Gastroesophageal sphincter (tissue), 4 donors: ENCODE measurements at regions not wholly inside any gene's neighbourhood (a gene's known extent, or its start where the extent isn't known, plus 50 kb on each side); places are given as distances from the start of the nearest gene placed in this dataset.

Source experiments
- ATAC-seq: fragments of 150-250 bp; one replicate; pipeline ENCODE4 v1.9.1; 2016; ENCODE audit warnings: mild to moderate bottlenecking, moderate library complexity
- H3K27ac ChIP-seq, 4 donors: fragments of 200-600 bp; sonication (generic) in 3 of 4; 1 replicate in 3 of 4; 2 replicates in 1 of 4; pipeline ENCODE4 v1.5.1; 2016 to 2019
- H3K27me3 ChIP-seq: fragments of 200-600 bp; sonication (generic); one replicate; pipeline ENCODE4 v1.5.1; 2019
- H3K36me3 ChIP-seq, 2 donors: fragments of 200-600 bp; sonication (generic); one replicate each; pipeline ENCODE4 v1.5.1; 2019; ENCODE audit warnings: control low read depth in 1 of 2
- H3K4me1 ChIP-seq, 3 donors: fragments of 200-600 bp; sonication (generic); 1 replicate in 2 of 3; 2 replicates in 1 of 3; pipeline ENCODE4 v1.5.1; 2016 to 2019; ENCODE audit warnings: control low read depth in 2 of 3
- H3K4me3 ChIP-seq, 2 donors: fragments of 200-600 bp; sonication (generic); one replicate each; pipeline ENCODE4 v1.5.1; 2019; ENCODE audit warnings: mild to moderate bottlenecking in 1 of 2, moderate library complexity in 1 of 2
- H3K9me3 ChIP-seq, 3 donors: fragments of 200-600 bp; sonication (generic); one replicate each; pipeline ENCODE4 v1.5.1; 2017 to 2019; ENCODE audit warnings: control low read depth in 2 of 3
- EP300 ChIP-seq: sonication (generic); formaldehyde crosslinking; IDR thresholded peaks from one replicate; pipeline ENCODE4 v1.6.1; 2017; ENCODE audit warnings: antibody characterized with exemption, mild to moderate bottlenecking
- POLR2A ChIP-seq, 2 donors: fragments of 450-650 bp; IDR thresholded peaks; one replicate each; pipeline ENCODE4 v1.6.1; 2017; ENCODE audit warnings: antibody characterized with exemption in 2 of 2, mild to moderate bottlenecking in 2 of 2, moderate library complexity in 1 of 2
- POLR2AphosphoS5 ChIP-seq: sonication (generic); formaldehyde crosslinking; IDR thresholded peaks from one replicate; pipeline ENCODE4 v1.6.1; 2017; ENCODE audit warnings: antibody characterized with exemption
- WGBS, 2 donors: methylation state at CpG; one replicate each; pipeline ENCODE4 v1.1.5; 2018; ENCODE audit warnings: low coverage in 1 of 2; 5-methylcytosine and 5-hydroxymethylcytosine counted together
- TF ChIP-seq, protein P1 (sequence below), 4 experiments: fragments of 200-600 bp in 2 of 4; fragments of 450-650 bp in 2 of 4; sonication (generic) in 1 of 4; IDR thresholded peaks; one replicate each; pipeline ENCODE4 v1.5.1; 2017 to 2019; ENCODE audit warnings: antibody characterized with exemption in 4 of 4, mild to moderate bottlenecking in 2 of 4, moderate library complexity in 2 of 4

GRCh38 chr4:137065311-137065710 lies 467.0 kb downstream of the PCDH18 start:
- Histone ChIP-seq H3K4me3 (no peak overlapping the region), H3K4me1 (no peaks in the 10 kb centered on the region), H3K27ac (no peak overlapping the region), H3K27me3 (no peaks in the 10 kb centered on the region), H3K36me3 (no peaks in the 10 kb centered on the region), H3K9me3 (no peaks in the 10 kb centered on the region)
- ATAC-seq: no peak
- WGBS, 2 donors: 33 to 63% methylated on average over 1 of the region's 1 CpG
- TF ChIP-seq POLR2A (IDR thresholded peaks at IDR 0.05) (no peak), POLR2AphosphoS5 (no peak), EP300 (no peak)
- TF ChIP-seq, protein P1, sequence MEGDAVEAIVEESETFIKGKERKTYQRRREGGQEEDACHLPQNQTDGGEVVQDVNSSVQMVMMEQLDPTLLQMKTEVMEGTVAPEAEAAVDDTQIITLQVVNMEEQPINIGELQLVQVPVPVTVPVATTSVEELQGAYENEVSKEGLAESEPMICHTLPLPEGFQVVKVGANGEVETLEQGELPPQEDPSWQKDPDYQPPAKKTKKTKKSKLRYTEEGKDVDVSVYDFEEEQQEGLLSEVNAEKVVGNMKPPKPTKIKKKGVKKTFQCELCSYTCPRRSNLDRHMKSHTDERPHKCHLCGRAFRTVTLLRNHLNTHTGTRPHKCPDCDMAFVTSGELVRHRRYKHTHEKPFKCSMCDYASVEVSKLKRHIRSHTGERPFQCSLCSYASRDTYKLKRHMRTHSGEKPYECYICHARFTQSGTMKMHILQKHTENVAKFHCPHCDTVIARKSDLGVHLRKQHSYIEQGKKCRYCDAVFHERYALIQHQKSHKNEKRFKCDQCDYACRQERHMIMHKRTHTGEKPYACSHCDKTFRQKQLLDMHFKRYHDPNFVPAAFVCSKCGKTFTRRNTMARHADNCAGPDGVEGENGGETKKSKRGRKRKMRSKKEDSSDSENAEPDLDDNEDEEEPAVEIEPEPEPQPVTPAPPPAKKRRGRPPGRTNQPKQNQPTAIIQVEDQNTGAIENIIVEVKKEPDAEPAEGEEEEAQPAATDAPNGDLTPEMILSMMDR (IDR thresholded peaks at IDR 0.05): no peak

- TF ChIP-seq, protein P1 (IDR thresholded peaks at IDR 0.05): no peak
- no peak for TF ChIP-seq EP300
- no peak for TF ChIP-seq POLR2A (IDR thresholded peaks at IDR 0.05)
- no peak overlapping the region for H3K4me3 ChIP-seq
- no peaks in the 10 kb centered on the region for H3K36me3 ChIP-seq
- H3K9me3 ChIP-seq: no peaks in the 10 kb centered on the region
- no peaks in the 10 kb centered on the region for H3K27me3 ChIP-seq
- no peak overlapping the region for H3K27ac ChIP-seq
- ATAC-seq: no peak
- WGBS, 2 donors: 92 to 100% methylated on average over 2 of the region's 2 CpGs
- H3K4me1 ChIP-seq: no peaks in the 10 kb centered on the region
Measured at GRCh38 chr4:137063961-137064360, 468.3 kb downstream of the PCDH18 start.

DNA sequence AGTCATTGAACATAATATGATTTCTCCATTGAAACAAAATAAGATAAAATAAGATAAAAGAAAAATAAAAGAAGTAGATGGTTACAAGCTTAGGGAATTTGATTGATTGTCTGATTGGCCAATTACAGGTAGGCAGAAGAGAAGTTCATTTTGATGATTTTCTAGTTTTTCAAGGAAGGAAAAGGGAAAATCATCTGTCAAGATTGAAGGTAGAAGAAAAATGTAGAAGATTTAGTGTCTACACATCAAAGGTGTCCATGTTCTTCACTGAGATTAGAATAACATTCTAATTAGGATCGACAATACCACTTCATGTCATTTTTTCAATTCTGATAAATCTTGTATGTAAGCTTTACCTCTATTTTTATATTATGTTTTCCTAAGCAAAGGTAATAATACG lies 489.1 kb downstream of the PCDH18 start:
- no peak for TF ChIP-seq EP300
- TF ChIP-seq POLR2AphosphoS5: no peak
- no peak for TF ChIP-seq POLR2A (IDR thresholded peaks at IDR 0.05)
- TF ChIP-seq, protein P1 (IDR thresholded peaks at IDR 0.05): no peak
- Histone ChIP-seq H3K4me1 (no peaks in the 10 kb centered on the region), H3K9me3 (no peaks in the 10 kb centered on the region), H3K27me3 (no peaks in the 10 kb centered on the region), H3K4me3 (no peak overlapping the region), H3K36me3 (no peaks in the 10 kb centered on the region), H3K27ac (no peak overlapping the region)
- no peak for ATAC-seq
- WGBS, 2 donors: 90 to 92% methylated on average over 2 of the region's 2 CpGs

DNA sequence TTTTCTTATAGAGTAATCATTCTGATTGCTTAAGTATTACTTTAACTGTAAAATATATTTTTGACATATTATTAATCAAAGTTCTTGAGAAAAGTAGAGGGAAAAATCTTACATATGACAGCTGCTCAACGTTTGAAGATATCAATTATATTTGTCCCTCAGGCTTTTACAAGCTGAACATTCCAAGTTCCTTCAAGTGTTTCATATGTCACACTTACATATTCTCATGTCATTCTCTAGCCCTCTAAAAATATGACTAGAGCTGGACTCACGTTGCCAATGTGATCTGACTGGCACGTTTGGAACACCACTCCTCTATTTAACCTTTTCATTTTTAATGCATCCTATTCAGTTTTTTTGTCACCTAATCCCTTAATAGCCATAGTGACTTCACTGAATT lies 492.9 kb downstream of the PCDH18 start:
- no peak for ATAC-seq
- H3K27me3 ChIP-seq: no peaks in the 10 kb centered on the region
- no peak overlapping the region for H3K27ac ChIP-seq
- no peak overlapping the region for H3K4me3 ChIP-seq
- no peaks in the 10 kb centered on the region for H3K9me3 ChIP-seq
- 20 to 38% methylated on average over 3 of the region's 3 CpGs for WGBS, 2 donors
- TF ChIP-seq POLR2AphosphoS5 (no peak), POLR2A (IDR thresholded peaks at IDR 0.05) (no peak), EP300 (no peak)
- TF ChIP-seq, protein P1 (IDR thresholded peaks at IDR 0.05): no peak
- no peaks in the 10 kb centered on the region for H3K36me3 ChIP-seq
- H3K4me1 ChIP-seq: no peaks in the 10 kb centered on the region

GRCh38 chr4:137032222-137032621 lies 500.1 kb downstream of the PCDH18 start:
- Histone ChIP-seq H3K27me3 (no peaks in the 10 kb centered on the region), H3K4me1 (no peaks in the 10 kb centered on the region), H3K9me3 (no peaks in the 10 kb centered on the region), H3K4me3 (no peak overlapping the region), H3K27ac (no peak overlapping the region), H3K36me3 (no peaks in the 10 kb centered on the region)
- TF ChIP-seq POLR2A (IDR thresholded peaks at IDR 0.05) (no peak), POLR2AphosphoS5 (no peak), EP300 (no peak)
- TF ChIP-seq, protein P1 (IDR thresholded peaks at IDR 0.05): no peak
- no peak for ATAC-seq
